Keratinocyte (primary cell): ENCODE measurements at regions not wholly inside any gene's neighbourhood (a gene's known extent, or its start where the extent isn't known, plus 50 kb on each side); places are given as distances from the start of the nearest gene placed in this dataset.

Source experiments
- EZH2 ChIP-seq: IDR thresholded peaks from one replicate; pipeline ENCODE4 v1.6.1; 2012; ENCODE audit warnings: inconsistent platforms, mild to moderate bottlenecking, low read length, moderate library complexity
- TF ChIP-seq, protein P1 (sequence below), 3 experiments: IDR thresholded peaks in 1 of 3; conservative IDR thresholded peaks in 1 of 3; optimal IDR thresholded peaks in 1 of 3; 2 replicates in 2 of 3; 3 replicates in 1 of 3; pipeline versions ENCODE3 to v1.5.1; 2011; ENCODE audit warnings: low read length in 3 of 3, mild to moderate bottlenecking in 3 of 3, moderate library complexity in 2 of 3, control low read depth in 1 of 3, inconsistent platforms in 1 of 3; ENCODE audit not compliant: insufficient read depth in 2 of 3; ENCODE audit errors: extremely low read depth in 1 of 3

DNA sequence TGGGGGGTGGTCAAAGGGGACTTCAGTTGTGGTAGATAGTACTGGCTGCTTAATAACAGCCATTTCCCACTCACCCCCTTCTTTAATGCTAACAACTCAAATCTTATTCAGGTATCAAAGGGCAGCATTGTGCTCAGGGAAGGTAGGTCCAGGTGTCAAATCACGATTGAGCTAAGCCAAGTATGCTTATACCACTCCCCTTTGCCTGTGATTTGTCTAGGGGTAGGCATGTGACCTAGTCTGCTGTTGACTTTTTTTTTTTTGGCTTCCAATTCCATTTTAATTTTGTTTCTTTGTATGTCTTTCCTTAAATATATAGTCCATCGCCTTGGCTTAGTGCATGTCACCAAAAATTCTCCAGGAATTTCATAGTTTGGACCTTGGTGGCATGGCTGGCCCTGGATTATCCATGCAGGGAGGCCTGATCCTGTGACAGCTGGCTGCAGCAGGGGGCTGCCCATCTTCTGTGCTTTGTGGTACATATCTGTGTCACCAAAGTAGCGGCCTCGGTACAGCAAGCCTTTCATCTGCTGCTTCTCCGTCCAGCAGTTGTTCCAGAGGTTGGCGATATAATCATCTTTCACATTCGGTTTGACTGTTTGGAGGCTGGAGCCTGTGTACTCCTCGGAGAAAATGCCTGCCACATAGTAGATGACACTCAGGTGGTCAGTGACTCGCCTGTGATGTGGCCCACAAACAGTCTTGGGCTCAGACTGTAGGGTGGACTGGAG is 68.1 kb upstream of the SPRED2 start:
- TF ChIP-seq, protein P1, sequence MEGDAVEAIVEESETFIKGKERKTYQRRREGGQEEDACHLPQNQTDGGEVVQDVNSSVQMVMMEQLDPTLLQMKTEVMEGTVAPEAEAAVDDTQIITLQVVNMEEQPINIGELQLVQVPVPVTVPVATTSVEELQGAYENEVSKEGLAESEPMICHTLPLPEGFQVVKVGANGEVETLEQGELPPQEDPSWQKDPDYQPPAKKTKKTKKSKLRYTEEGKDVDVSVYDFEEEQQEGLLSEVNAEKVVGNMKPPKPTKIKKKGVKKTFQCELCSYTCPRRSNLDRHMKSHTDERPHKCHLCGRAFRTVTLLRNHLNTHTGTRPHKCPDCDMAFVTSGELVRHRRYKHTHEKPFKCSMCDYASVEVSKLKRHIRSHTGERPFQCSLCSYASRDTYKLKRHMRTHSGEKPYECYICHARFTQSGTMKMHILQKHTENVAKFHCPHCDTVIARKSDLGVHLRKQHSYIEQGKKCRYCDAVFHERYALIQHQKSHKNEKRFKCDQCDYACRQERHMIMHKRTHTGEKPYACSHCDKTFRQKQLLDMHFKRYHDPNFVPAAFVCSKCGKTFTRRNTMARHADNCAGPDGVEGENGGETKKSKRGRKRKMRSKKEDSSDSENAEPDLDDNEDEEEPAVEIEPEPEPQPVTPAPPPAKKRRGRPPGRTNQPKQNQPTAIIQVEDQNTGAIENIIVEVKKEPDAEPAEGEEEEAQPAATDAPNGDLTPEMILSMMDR (optimal IDR thresholded peaks at IDR 0.05 in 1 of 3, IDR thresholded peaks at IDR 0.05 in 1 of 3, conservative IDR thresholded peaks at IDR 0.05 in 1 of 3; ENCODE audit: extremely low read depth in 1 of 3, insufficient read depth in 2 of 3, low read length in 3 of 3), result no peak
- TF ChIP-seq EZH2, result no peak
